ENCODE measurements at regions not wholly inside any gene's neighbourhood (a gene's known extent, or its start where the extent isn't known, plus 50 kb on each side); places are given as distances from the start of the nearest gene placed in this dataset.

- in situ Hi-C loops (cut with HindIII; ENCODE audit: low sequenced_read_pairs): no loop called here
These were observed 1044.2 kb downstream of the TLE4 start for GRCh38 chr9:80615964-80616363.

- in situ Hi-C loops (cut with HindIII; ENCODE audit: low sequenced_read_pairs): no loop called here
These were observed 1034.0 kb downstream of the TLE4 start for GRCh38 chr9:80605793-80606192.

GRCh38 chr9:80605129-80605528, 1033.4 kb downstream of the TLE4 start:
- in situ Hi-C loops (cut with HindIII; ENCODE audit: low sequenced_read_pairs): no loop called here

GRCh38 chr9:80602291-80602690, 1030.5 kb downstream of the TLE4 start:
- in situ Hi-C loops (cut with HindIII; ENCODE audit: low sequenced_read_pairs): no loop called here

- in situ Hi-C loops (cut with HindIII; ENCODE audit: low sequenced_read_pairs): no loop called here
These were observed 1024.8 kb downstream of the TLE4 start for GRCh38 chr9:80596579-80596978.

GRCh38 chr9:80595192-80595591, 1023.4 kb downstream of the TLE4 start:
- in situ Hi-C loops (cut with HindIII; ENCODE audit: low sequenced_read_pairs): no loop called here

- in situ Hi-C loops (cut with HindIII; ENCODE audit: low sequenced_read_pairs): no loop called here
These were observed 1020.6 kb downstream of the TLE4 start for GRCh38 chr9:80592413-80592812.

GRCh38 chr9:80586786-80587330, 1015.1 kb downstream of the TLE4 start:
- in situ Hi-C loops (cut with HindIII; ENCODE audit: low sequenced_read_pairs): no loop called here

- in situ Hi-C loops (cut with HindIII; ENCODE audit: low sequenced_read_pairs): no loop called here
These were observed 1000.2 kb downstream of the TLE4 start for GRCh38 chr9:80571953-80572352.

GRCh38 chr9:80569236-80569635, 997.5 kb downstream of the TLE4 start:
- in situ Hi-C loops (cut with HindIII; ENCODE audit: low sequenced_read_pairs): no loop called here

GRCh38 chr9:80561526-80561925, 989.8 kb downstream of the TLE4 start:
- in situ Hi-C loops (cut with HindIII; ENCODE audit: low sequenced_read_pairs): no loop called here

- in situ Hi-C loops (cut with HindIII; ENCODE audit: low sequenced_read_pairs): no loop called here
These were observed 989.2 kb downstream of the TLE4 start for GRCh38 chr9:80560976-80561375.

GRCh38 chr9:80557256-80557655, 985.5 kb downstream of the TLE4 start:
- in situ Hi-C loops (cut with HindIII; ENCODE audit: low sequenced_read_pairs): no loop called here

- in situ Hi-C loops (cut with HindIII; ENCODE audit: low sequenced_read_pairs): no loop called here
These were observed 984.9 kb downstream of the TLE4 start for GRCh38 chr9:80556631-80557030.

- in situ Hi-C loops (cut with HindIII; ENCODE audit: low sequenced_read_pairs): no loop called here
These were observed 984.1 kb downstream of the TLE4 start for GRCh38 chr9:80555782-80556325.

GRCh38 chr9:80554856-80555255, 983.1 kb downstream of the TLE4 start:
- in situ Hi-C loops (cut with HindIII; ENCODE audit: low sequenced_read_pairs): no loop called here

GRCh38 chr9:80554301-80554700, 982.5 kb downstream of the TLE4 start:
- in situ Hi-C loops (cut with HindIII; ENCODE audit: low sequenced_read_pairs): no loop called here

GRCh38 chr9:80552931-80553330, 981.2 kb downstream of the TLE4 start:
- in situ Hi-C loops (cut with HindIII; ENCODE audit: low sequenced_read_pairs): no loop called here

GRCh38 chr9:80550181-80550580, 978.4 kb downstream of the TLE4 start:
- in situ Hi-C loops (cut with HindIII; ENCODE audit: low sequenced_read_pairs): no loop called here

- in situ Hi-C loops (cut with HindIII; ENCODE audit: low sequenced_read_pairs): no loop called here
These were observed 975.8 kb downstream of the TLE4 start for GRCh38 chr9:80547613-80548012.

- in situ Hi-C loops (cut with HindIII; ENCODE audit: low sequenced_read_pairs): no loop called here
These were observed 968.6 kb downstream of the TLE4 start for GRCh38 chr9:80540387-80540786.

- in situ Hi-C loops (cut with HindIII; ENCODE audit: low sequenced_read_pairs): no loop called here
These were observed 967.2 kb downstream of the TLE4 start for GRCh38 chr9:80538976-80539375.

GRCh38 chr9:80522465-80522864, 950.7 kb downstream of the TLE4 start:
- in situ Hi-C loops (cut with HindIII; ENCODE audit: low sequenced_read_pairs): no loop called here
